HG03045 (cell line): ENCODE measurements at regions not wholly inside any gene's neighbourhood (a gene's known extent, or its start where the extent isn't known, plus 50 kb on each side); places are given as distances from the start of the nearest gene placed in this dataset.
"Not testable (repeated sequence)": the region's sequence is repeated elsewhere in the genome, so short reads cannot be mapped to it uniquely, and the experiment has no call there.

Source experiments
- ATAC-seq: cut with Tn5 transposase; IDR thresholded peaks from one replicate; pipeline ENCODE4 v1.9.1; 2021; ENCODE audit warnings: mild to moderate bottlenecking, moderate library complexity; ENCODE audit not compliant: unreplicated experiment

- no peak for ATAC-seq
These were observed 105.0 kb downstream of the OTUD1 start for GRCh38 chr10:23543691-23544380.

DNA sequence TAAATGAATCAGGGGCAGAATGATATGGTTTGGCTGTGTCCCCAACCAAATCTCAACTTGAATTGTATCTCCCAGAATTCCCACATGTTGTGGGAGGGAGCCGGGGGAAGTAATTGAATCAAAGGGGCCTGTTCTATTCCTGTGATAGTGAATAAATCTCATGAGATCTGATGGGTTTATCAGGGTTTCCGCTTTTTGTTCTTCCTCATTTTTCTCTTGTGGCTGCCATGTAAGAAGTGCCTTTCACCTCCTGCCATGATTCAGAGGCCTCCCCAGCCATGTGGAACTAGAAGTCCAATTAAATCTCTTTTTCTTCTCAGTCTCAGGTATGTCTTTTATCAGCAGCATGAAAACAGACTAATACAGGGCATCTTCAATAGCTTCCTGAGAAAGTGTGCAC is 107.0 kb downstream of the OTUD1 start:
- ATAC-seq, result not testable (repeated sequence)

DNA sequence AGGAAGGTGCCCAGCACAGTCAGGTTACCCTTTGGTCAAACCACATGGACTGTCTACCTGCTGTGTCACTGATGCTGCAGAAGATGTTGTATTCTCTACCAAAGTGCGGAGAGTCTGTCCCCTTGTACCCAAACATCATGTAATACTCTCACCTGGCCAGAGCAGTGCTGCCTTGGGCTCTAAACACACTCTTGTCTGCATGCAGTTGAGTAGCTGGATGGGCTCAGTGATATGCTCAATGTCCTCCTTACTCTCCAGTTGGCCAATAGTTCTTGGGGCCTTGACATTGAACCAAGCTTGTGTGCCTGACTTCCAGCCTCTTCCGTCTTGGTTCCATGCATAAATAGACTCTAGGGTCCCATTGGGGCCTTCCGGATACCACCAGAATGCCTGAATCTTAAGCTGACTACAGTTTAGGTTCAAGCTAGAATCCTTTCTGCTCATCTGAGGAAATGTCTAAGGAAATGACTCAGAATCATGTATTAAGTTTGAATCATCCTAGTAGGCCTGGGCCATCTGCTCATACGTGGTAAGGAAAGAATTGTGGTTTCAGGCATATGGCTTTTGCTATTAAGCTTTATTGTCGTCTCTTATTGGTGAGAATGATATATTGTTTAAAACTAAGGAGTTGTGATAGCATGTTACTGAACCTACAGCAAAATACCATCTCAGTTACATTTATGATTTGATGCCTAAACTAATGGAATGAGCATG is 118.0 kb downstream of the OTUD1 start:
- ATAC-seq, result no peak

DNA sequence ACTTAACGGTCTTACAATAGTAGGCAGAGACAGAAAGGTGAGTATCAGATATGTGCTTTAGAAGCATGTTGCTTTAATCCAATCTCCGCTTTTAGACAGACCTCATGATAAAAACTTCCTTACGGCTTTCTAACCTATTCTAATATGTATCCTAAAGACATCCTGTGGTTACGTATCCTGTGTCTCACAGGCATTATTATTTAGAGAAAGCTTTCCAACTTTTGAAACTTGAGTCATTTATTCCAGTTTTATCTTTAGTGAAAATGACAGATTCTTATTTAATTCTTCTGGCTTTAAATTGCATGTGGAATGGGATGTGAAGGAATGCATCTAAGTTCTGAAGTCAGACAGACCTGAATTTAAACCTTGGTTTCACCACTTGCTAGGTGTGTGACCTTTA is 118.9 kb downstream of the OTUD1 start:
- ATAC-seq, result no peak

- ATAC-seq, result no peak
These were observed 119.5 kb downstream of the OTUD1 start for GRCh38 chr10:23558361-23558799.

GRCh38 chr10:23568996-23569395 is 130.1 kb downstream of the OTUD1 start:
- no peak for ATAC-seq

DNA sequence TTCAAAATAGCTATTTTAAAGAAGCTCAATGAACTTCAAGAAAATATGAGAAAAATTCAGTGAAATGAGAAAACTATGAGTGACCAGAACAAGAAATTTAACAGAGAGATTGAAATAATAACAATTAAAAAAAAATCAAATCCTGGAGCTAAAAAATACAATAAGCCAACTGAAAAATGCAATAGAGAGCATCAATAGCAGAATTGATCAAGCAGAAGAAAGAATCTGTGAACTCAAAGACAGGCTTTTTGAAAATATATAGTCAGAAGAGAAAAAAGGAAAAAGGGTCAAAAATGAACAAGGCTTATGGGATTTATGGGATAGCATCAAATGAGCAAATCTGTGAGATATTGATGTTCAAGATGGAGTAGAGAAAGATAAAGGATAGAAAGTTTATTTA is 133.0 kb downstream of the OTUD1 start:
- no peak for ATAC-seq

DNA sequence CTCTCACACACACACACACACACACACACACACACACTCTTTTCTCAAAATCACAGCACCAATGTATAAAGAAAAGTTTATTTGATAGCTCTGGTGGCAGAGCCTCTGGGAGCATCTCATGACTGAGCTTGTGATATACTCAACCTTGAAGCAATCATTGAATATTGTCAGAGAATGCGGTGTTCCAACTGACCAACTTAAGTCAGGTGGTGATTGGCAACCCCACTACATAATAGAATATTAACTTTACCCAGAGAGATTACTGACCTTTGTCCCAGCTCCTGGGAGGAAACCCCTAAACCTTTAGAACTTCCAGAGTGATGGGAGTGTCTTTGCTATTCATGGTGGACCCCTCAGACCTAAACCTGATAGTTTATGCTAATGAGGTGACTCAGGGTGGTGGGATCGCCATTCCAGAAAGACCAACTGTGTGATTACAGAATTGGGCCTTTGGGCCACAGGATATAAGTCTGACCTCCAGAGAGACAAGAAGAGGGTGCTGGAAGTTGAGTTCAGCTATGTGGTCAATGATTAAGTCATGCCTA is 143.1 kb downstream of the OTUD1 start:
- no peak for ATAC-seq

GRCh38 chr10:23584396-23584795 is 145.5 kb downstream of the OTUD1 start:
- ATAC-seq, result no peak

GRCh38 chr10:23585186-23585585 is 146.3 kb downstream of the OTUD1 start:
- ATAC-seq, result no peak

DNA sequence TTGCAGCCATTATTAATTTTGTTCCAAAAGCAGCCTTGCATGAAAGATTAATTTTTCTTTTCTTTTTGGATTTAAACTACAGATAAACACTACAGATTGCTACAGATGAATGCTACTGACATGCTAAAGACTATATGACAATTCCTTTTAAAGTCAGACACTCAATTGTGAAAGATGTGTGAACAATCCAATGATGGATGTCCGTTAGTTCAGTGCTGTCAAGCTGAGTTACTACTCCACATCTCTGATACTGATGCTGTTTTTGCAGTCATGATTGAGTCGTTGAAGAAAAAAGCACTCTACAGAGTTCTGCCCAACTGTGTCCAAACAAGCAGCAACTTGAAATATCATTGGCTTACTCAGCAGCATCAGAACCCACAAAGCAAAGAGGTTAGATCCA is 146.8 kb downstream of the OTUD1 start:
- ATAC-seq, result no peak

GRCh38 chr10:23595278-23595677 is 156.4 kb downstream of the OTUD1 start:
- not testable (repeated sequence) for ATAC-seq

GRCh38 chr10:23604613-23605012 is 165.7 kb downstream of the OTUD1 start:
- no peak for ATAC-seq

GRCh38 chr10:23606456-23606855 is 167.6 kb downstream of the OTUD1 start:
- no peak for ATAC-seq

DNA sequence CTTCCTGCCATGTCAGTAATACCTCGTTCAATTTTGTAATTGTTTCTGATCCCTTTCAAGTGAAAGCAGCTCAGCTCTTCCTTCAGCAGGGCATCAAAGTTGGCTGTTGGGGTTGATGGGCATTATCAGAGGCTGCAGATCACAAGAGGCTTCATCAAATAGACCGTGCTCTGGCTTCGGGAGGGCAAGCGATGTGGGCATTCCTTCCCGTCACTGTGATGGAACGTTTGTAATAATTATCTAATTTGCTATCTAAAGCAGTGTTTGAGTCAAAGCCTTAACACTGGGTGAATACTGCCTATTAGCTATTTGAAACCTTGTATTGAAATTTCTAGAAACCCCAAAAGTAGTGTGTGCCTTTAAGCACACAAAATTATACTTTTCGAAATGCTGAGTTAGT is 170.1 kb downstream of the OTUD1 start:
- ATAC-seq, result no peak

- no peak for ATAC-seq
These were observed 171.9 kb downstream of the OTUD1 start for GRCh38 chr10:23610626-23611307.

DNA sequence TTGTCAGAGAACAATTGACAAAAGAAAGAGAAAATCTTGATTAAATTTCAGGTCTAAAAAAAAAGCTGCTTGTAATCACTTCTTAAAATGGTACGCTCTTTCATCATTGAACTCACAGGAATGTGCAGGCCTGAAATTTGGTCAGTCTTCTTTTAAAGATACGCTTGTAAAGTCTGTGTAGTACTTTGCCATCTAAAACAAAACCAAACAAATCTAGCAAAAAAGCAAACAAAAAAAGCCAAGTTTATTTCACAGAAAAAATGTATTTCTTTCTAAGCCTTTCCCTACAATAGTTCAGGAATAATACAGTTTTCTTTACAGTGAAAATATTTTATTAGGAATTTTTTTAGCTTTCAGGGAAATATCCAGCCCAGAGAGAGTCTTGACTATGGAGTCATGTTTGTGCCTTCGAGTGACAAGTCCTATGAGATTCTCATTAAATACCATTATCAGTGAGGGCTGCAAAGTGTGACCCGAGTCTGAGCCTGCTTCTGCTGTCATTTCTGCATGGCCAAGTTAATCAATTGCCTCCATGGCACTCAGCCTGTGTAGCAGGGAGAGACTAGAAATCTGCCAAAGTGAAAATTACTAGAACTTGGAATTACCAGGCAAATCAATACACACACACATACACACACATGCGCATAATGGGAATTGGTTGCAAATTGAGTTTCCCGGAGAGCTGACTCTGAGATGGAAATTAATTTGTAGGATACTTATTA is 172.6 kb downstream of the OTUD1 start:
- no peak for ATAC-seq

DNA sequence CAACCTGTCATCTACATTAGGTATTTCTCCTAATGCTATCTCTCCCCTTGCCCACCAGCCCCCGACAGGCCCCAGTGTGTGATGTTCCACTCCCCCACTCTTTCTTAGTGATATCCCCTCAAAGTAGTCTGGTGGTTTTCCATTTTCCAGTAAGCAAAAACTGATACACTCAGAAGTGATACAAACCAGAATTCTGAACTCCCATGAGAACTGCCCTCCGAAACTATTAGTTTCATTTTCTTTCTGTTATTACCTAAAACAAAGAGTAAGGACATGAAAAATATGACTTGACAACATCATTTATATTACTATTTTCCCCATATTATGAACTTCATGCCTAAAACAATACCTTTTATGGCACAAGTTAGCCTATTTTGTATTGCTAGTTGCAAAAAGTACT is 175.0 kb downstream of the OTUD1 start:
- no peak for ATAC-seq

DNA sequence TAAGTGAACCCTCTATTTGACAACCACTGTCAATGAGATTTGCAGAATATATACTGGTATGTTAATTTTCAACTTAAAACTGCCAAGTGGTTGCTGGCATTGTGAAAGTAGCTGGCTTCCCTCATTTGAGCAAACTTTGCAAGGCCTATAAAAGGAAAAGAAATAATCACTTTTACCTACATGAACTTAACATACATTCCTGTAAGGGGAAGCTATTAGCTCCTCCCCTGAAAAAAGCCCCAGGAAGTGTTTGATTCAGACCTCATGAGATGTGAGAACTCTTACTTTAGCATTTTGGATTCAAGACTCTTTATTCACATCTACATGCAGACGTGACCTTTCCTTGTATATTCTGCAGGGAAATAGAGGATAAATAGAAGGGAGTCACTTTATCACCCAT is 175.6 kb downstream of the OTUD1 start:
- no peak for ATAC-seq

DNA sequence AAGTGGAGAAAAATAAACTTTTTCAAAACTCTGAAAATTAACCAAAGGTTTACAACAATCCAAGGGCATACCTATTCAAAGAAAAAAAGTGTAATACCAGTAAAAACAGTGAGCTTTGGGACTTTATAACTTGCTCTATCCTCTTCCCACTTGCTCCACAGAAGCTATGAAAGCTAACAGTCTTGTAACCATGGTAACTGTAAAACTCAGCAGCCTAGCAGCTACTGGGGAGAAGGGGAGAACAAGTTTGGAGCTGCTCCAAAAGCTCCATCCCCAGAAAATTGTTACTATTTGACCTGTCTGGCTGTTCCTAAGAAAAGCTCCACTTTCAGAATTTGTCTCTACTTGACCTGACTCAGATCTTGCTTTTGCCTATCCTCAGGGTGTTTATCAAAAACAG is 191.5 kb downstream of the OTUD1 start:
- no peak for ATAC-seq

GRCh38 chr10:23630885-23631284 is 192.0 kb downstream of the OTUD1 start:
- ATAC-seq, result no peak
